T-helper 2 cell treated with Interferon-gamma antibody and Interleukin-4, amounts not matched to agents 5 μg/mL and 100 μg/mL, for 36 hours (primary cell): ENCODE measurements at regions not wholly inside any gene's neighbourhood (a gene's known extent, or its start where the extent isn't known, plus 50 kb on each side); places are given as distances from the start of the nearest gene placed in this dataset.

Experiments used
- DNase-seq: peaks from one replicate; pipeline ENCODE4 v3.0.0; 2021; ENCODE audit warnings: low spot score
- H3K27ac Mint-ChIP-seq: one replicate; pipeline ENCODE4 v1.8.0; 2021; ENCODE audit warnings: mild to moderate bottlenecking, mixed read lengths
- H3K27me3 Mint-ChIP-seq: one replicate; pipeline ENCODE4 v1.8.0; 2021; ENCODE audit warnings: low read depth, mixed read lengths
- H3K36me3 Mint-ChIP-seq: one replicate; pipeline ENCODE4 v1.8.0; 2021; ENCODE audit warnings: low read depth, mixed read lengths
- H3K4me1 Mint-ChIP-seq: one replicate; pipeline ENCODE4 v1.8.0; 2021; ENCODE audit warnings: low read depth, mixed read lengths
- H3K4me3 Mint-ChIP-seq: one replicate; pipeline ENCODE4 v1.8.0; 2022; ENCODE audit warnings: mild to moderate bottlenecking, moderate library complexity, mixed read lengths
- H3K9me3 Mint-ChIP-seq: one replicate; pipeline ENCODE4 v1.8.0; 2021; ENCODE audit warnings: mixed read lengths

DNA sequence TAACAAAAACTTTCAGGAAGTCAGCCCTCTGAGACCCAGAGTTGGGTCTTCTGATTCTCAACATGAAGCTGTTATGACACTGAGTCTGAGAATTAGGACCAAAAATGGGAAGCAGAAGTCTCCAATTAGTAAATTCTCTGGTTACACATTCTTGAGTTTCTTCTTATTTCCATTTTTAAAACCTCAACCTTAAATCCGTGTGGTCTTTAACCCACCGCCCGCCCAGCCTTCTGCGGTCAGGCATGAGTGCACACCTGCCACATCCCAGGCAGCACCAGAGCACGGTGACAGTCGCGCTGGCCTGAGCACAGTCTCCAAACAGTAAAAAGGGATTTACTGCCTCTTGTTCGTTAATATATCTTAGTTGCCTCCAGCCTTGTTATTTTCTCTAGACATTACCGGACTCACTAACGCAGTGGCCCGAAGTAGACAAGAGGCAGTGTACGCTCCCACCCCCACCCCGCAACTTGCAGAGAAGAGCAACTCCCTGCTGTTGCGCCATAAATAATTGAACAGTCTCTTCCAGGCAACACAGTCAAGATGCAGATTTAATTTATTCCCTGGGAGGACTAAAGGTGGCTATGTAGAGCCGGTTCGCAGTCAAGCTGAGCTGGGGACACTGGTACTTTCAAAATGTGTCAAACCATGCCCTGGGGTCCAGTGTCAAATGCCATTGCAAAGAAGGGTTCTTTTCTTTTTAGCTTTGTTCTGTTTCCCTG is 147.0 kb upstream of the CELF2 start:
- Mint-ChIP-seq H3K9me3 (peaks cover 4% of the 10 kb centered on the region), H3K27ac (no peak overlapping the region), H3K27me3 (peaks cover 24% of the 10 kb centered on the region), H3K36me3 (no peaks in the 10 kb centered on the region), H3K4me3 (no peak overlapping the region), H3K4me1 (peaks cover 2% of the 10 kb centered on the region)
- DNase-seq: no peak

DNA sequence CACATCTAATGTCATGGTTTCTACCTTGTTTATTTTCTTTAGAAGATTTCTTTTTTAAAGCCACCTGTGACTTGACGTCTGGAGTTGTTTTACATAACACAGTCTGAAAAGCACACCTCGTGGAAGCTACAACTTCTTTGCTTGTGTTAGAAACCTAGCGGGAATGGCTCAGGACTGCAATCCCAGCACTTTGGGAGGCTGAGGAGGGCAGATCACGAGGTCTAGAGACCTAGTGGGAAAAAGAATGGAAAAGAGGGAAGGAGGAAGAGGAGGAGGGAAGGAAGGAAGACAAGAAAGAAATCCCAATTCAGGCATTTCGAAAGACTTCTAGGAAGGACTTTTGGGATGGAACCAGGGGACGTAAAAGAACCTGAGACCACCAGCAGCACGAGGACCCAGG is 146.3 kb upstream of the CELF2 start:
- H3K4me1 Mint-ChIP-seq: peaks cover 2% of the 10 kb centered on the region
- no peaks in the 10 kb centered on the region for H3K36me3 Mint-ChIP-seq
- H3K9me3 Mint-ChIP-seq: peaks cover 4% of the 10 kb centered on the region
- H3K4me3 Mint-ChIP-seq: no peak overlapping the region
- no peak for DNase-seq
- peaks cover 24% of the 10 kb centered on the region for H3K27me3 Mint-ChIP-seq
- no peak overlapping the region for H3K27ac Mint-ChIP-seq

DNA sequence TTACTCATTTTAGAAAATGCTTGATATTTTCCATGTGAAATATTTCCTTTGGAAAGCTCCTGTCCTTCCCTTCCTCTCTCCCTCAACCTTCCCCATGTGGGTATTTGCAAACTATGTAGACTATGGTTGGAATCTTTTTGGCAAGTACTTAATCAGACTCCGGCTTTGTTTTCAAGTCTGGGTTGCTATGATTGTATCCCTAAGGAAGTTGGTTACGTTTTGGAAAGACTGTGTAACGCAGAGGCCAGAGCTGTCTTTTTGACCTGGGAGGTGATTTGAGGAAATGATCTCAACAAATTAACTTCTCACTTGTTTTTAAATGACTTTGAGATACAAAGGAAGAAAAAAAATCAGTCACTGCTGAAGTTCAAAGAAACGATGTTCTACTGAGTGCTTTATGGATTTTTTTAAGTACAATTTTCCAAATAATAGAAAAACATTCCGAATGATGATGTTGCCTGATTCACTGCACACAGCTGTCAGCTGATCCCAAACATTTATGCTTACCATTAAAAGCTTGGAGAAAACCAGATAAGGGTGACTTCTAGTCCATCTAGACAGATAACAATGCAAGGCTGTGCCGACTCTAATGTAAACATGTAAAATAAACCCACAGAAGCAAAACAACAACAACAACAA is 145.5 kb upstream of the CELF2 start:
- H3K4me1 Mint-ChIP-seq: peaks cover 2% of the 10 kb centered on the region
- no peak for DNase-seq
- no peak overlapping the region for H3K27ac Mint-ChIP-seq
- H3K9me3 Mint-ChIP-seq: peaks cover 4% of the 10 kb centered on the region
- peaks cover 24% of the 10 kb centered on the region for H3K27me3 Mint-ChIP-seq
- no peak overlapping the region for H3K4me3 Mint-ChIP-seq
- H3K36me3 Mint-ChIP-seq: no peaks in the 10 kb centered on the region

GRCh38 chr10:10872764-10873163 is 144.9 kb upstream of the CELF2 start:
- DNase-seq: no peak
- H3K9me3 Mint-ChIP-seq: peaks cover 4% of the 10 kb centered on the region
- peaks cover 2% of the 10 kb centered on the region for H3K4me1 Mint-ChIP-seq
- peaks cover 24% of the 10 kb centered on the region for H3K27me3 Mint-ChIP-seq
- H3K4me3 Mint-ChIP-seq: no peak overlapping the region
- no peak overlapping the region for H3K27ac Mint-ChIP-seq
- H3K36me3 Mint-ChIP-seq: no peaks in the 10 kb centered on the region

- DNase-seq: no peak
- peaks cover 24% of the 10 kb centered on the region for H3K27me3 Mint-ChIP-seq
- H3K36me3 Mint-ChIP-seq: no peaks in the 10 kb centered on the region
- H3K9me3 Mint-ChIP-seq: peaks cover 4% of the 10 kb centered on the region
- peaks cover 2% of the 10 kb centered on the region for H3K4me1 Mint-ChIP-seq
- no peak overlapping the region for H3K27ac Mint-ChIP-seq
- no peak overlapping the region for H3K4me3 Mint-ChIP-seq
Measured at GRCh38 chr10:10873289-10873688, 144.4 kb upstream of the CELF2 start.

- H3K4me3 Mint-ChIP-seq: no peak overlapping the region
- peaks cover 2% of the 10 kb centered on the region for H3K4me1 Mint-ChIP-seq
- no peaks in the 10 kb centered on the region for H3K36me3 Mint-ChIP-seq
- peaks cover 24% of the 10 kb centered on the region for H3K27me3 Mint-ChIP-seq
- H3K27ac Mint-ChIP-seq: no peak overlapping the region
- peaks cover 4% of the 10 kb centered on the region for H3K9me3 Mint-ChIP-seq
- DNase-seq: no peak
Measured at GRCh38 chr10:10873915-10874314, 143.8 kb upstream of the CELF2 start.

- H3K9me3 Mint-ChIP-seq: no peaks in the 10 kb centered on the region
- no peak for DNase-seq
- H3K36me3 Mint-ChIP-seq: no peaks in the 10 kb centered on the region
- H3K27me3 Mint-ChIP-seq: peaks cover 9% of the 10 kb centered on the region
- no peak overlapping the region for H3K27ac Mint-ChIP-seq
- no peak overlapping the region for H3K4me3 Mint-ChIP-seq
- no peaks in the 10 kb centered on the region for H3K4me1 Mint-ChIP-seq
Measured at GRCh38 chr10:10878963-10879362, 138.7 kb upstream of the CELF2 start.

DNA sequence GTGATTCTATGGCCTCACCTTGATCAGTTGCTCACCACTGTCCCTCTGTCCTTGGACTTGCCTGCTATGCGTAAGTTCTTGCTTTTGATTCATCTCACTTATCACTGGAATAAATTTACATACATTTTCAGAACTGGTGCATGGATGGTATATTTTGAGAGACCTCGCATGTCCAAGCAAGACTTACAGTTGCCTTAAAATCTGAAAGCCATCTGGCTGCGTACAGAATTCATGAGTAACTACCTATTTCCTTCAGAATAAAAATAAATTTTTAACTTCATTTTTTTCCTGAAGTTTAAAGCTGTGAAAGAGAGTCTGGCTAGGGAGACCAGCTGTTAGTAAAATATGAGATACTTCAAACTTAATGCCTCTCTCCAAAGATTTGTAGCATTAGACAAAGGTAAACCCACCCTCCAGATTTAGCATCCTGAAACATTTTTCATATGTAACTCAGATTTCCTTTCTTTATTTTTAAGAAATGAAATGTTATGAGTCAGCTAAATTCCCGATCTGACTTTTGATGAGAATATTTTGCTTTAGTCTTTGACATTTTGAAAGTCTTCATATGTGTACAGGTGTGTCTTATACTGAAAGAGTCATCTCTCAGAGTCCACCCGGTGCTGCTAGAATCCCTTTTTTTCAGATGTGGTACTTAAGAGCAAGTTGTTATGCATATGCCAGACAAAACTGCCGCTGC is 136.4 kb upstream of the CELF2 start:
- Mint-ChIP-seq H3K4me1 (no peaks in the 10 kb centered on the region), H3K27me3 (peaks cover 5% of the 10 kb centered on the region), H3K9me3 (peaks cover 13% of the 10 kb centered on the region), H3K4me3 (no peak overlapping the region), H3K27ac (no peak overlapping the region), H3K36me3 (no peaks in the 10 kb centered on the region)
- no peak for DNase-seq

DNA sequence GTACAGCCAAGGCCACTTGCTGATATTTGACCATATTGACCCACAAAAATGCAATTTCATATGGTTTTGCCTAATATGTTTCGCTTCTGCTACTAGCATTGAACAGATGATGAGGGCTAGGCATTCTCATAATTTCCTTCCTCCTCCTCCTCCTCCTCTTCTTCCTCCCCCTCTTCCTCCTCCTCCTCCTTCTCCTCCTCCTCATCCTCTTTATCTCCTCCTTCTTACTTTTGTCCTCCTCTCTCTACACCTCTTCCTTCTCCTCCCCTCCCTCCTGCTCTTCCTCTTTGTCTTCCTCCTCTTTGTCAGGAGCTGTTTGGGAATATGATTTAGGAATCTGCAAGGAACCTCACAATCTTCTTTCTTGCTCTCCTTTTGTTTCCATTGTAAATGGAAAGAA is 133.9 kb upstream of the CELF2 start:
- H3K4me1 Mint-ChIP-seq: no peaks in the 10 kb centered on the region
- H3K27me3 Mint-ChIP-seq: peaks cover 5% of the 10 kb centered on the region
- DNase-seq: no peak
- no peaks in the 10 kb centered on the region for H3K36me3 Mint-ChIP-seq
- H3K4me3 Mint-ChIP-seq: no peak overlapping the region
- no peak overlapping the region for H3K27ac Mint-ChIP-seq
- peaks cover 13% of the 10 kb centered on the region for H3K9me3 Mint-ChIP-seq

DNA sequence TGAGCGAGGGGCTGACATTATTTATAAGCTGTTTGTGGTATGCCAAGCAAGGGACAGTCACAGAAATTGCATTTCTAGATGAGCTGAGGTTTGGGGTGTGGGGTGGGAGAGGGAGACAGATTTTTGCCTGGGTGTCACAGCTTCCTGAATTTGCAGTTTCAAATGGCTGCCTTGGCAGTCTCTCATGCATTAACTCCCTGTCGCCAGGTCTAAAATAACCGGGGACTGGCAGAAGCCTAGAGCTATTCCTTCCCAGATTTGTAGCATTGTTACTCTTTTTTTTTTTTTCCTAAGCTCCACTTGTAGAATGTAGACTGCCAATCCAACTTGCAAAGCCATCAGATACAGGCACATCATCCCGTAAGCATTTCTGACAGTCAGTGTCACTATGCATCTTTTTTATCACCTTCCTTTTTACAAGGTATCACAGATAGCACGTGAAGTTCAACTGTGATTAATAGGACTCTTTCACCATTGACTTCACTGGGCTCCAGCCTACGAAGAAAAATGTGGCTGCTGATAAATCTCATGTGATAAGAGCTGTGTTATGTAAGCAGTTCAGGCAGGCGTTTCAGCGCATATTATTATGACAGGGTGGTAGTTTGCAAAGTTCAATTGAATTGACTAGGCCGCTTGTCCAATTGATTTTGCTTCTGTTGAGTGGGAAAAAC is 130.7 kb upstream of the CELF2 start:
- no peak for DNase-seq
- Mint-ChIP-seq H3K27ac (no peak overlapping the region), H3K36me3 (no peaks in the 10 kb centered on the region), H3K4me3 (no peak overlapping the region), H3K4me1 (no peaks in the 10 kb centered on the region), H3K9me3 (peaks cover 13% of the 10 kb centered on the region), H3K27me3 (peaks cover 2% of the 10 kb centered on the region)

DNA sequence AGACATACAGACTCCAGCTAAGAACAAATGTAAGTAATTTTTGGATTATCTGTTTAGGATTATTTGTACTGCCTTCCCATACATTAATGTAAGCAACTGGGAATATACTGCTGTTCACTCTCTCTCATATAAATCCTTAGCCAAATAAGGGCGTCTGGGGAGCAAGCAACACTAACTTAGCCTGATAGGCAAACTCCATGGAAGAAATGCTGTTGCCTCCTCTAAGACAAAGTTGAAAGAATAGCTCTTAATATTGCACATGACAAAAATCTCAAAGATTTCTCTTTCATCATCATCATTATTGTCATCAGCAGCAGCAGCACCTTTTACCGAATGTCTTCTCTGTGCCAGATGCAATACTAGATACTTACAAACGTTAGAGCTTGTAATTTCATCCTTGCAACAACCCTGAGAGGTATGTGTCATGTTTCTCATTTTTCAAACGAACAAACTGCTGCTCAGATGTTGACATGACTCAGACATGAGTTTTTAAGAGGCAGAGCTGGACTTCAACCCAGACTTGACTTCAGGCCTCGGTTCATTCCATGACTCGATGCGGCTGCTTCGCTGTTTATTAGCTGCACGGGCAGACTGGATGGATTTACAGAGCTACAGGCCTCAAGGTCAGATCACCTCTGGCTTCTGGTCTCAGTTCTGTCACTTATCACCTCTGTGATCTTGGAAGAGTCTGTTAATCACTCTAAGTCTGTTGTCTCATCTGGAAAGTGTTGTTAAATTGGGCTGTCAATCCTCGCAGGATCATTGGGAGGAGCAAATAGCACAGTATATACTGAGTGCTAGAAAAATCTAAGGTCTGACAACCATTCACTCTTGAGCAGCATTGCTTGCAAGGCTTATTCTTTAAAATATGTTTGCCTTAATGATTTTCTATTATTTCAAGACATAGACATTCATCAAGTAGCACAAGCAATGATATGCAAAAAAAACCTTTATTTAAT is 126.3 kb upstream of the CELF2 start:
- no peak for DNase-seq
- H3K27me3 Mint-ChIP-seq: no peaks in the 10 kb centered on the region
- H3K4me1 Mint-ChIP-seq: no peaks in the 10 kb centered on the region
- H3K9me3 Mint-ChIP-seq: no peaks in the 10 kb centered on the region
- H3K27ac Mint-ChIP-seq: no peak overlapping the region
- no peaks in the 10 kb centered on the region for H3K36me3 Mint-ChIP-seq
- H3K4me3 Mint-ChIP-seq: no peak overlapping the region

- no peak for DNase-seq
- no peak overlapping the region for H3K4me3 Mint-ChIP-seq
- H3K4me1 Mint-ChIP-seq: no peaks in the 10 kb centered on the region
- H3K9me3 Mint-ChIP-seq: no peaks in the 10 kb centered on the region
- peaks cover 5% of the 10 kb centered on the region for H3K27me3 Mint-ChIP-seq
- no peaks in the 10 kb centered on the region for H3K36me3 Mint-ChIP-seq
- no peak overlapping the region for H3K27ac Mint-ChIP-seq
Measured at GRCh38 chr10:10892290-10892875, 125.3 kb upstream of the CELF2 start.

GRCh38 chr10:10897400-10897799 is 120.3 kb upstream of the CELF2 start:
- DNase-seq: no peak
- Mint-ChIP-seq H3K4me3 (no peak overlapping the region), H3K27me3 (peaks cover 17% of the 10 kb centered on the region), H3K27ac (no peak overlapping the region), H3K36me3 (no peaks in the 10 kb centered on the region), H3K4me1 (no peaks in the 10 kb centered on the region), H3K9me3 (no peaks in the 10 kb centered on the region)
